Vagina (tissue), 2 donors: ENCODE measurements at regions not wholly inside any gene's neighbourhood (a gene's known extent, or its start where the extent isn't known, plus 50 kb on each side); places are given as distances from the start of the nearest gene placed in this dataset.

Source experiments
- DNase-seq, 2 donors: peaks; one replicate each; pipeline ENCODE4 v3.0.0-alpha.2; 2017; ENCODE audit errors: extremely low spot score in 2 of 2
- H3K27ac ChIP-seq: fragments of 200-600 bp; sonication (generic); one replicate; pipeline ENCODE4 v1.5.1; 2019
- H3K27me3 ChIP-seq: fragments of 200-600 bp; sonication (generic); one replicate; pipeline ENCODE4 v1.5.1; 2019
- H3K36me3 ChIP-seq, 2 donors: fragments of 200-600 bp; sonication (generic); one replicate each; pipeline ENCODE4 v1.5.1; 2017 to 2019
- H3K4me1 ChIP-seq: fragments of 200-600 bp; sonication (generic); one replicate; pipeline ENCODE4 v1.5.1; 2019
- H3K4me3 ChIP-seq, 2 donors: fragments of 200-600 bp; sonication (generic); 1 replicate in 1 of 2; 2 replicates in 1 of 2; pipeline ENCODE4 v1.5.1; 2016 to 2019
- H3K9me3 ChIP-seq: fragments of 200-600 bp; sonication (generic); one replicate; pipeline ENCODE4 v1.5.1; 2019
- POLR2A ChIP-seq, 2 donors: fragments of 450-650 bp; IDR thresholded peaks; one replicate each; pipeline ENCODE4 v1.6.1; 2017; ENCODE audit warnings: antibody characterized with exemption in 2 of 2, mild to moderate bottlenecking in 2 of 2, moderate library complexity in 2 of 2
- POLR2AphosphoS5 ChIP-seq, 2 donors: sonication (generic); formaldehyde crosslinking; IDR thresholded peaks; one replicate each; pipeline ENCODE4 v1.9.0; 2017; ENCODE audit warnings: antibody characterized with exemption in 2 of 2, mild to moderate bottlenecking in 2 of 2, low read depth in 1 of 2; ENCODE audit not compliant: insufficient read depth in 1 of 2
- intact Hi-C: fragments of 100-400 bp; cut with DNase I; formaldehyde crosslinking; loops from one replicate; pipeline ENCODE4 v1.15.1; 2023
- TF ChIP-seq, protein P1 (sequence below), 3 experiments: fragments of 450-650 bp in 2 of 3; fragments of 200-600 bp in 1 of 3; sonication (generic) in 1 of 3; IDR thresholded peaks; one replicate each; pipeline ENCODE4 v1.5.1; 2017 to 2019; ENCODE audit warnings: antibody characterized with exemption in 3 of 3, mild to moderate bottlenecking in 2 of 3, moderate library complexity in 2 of 3

DNA sequence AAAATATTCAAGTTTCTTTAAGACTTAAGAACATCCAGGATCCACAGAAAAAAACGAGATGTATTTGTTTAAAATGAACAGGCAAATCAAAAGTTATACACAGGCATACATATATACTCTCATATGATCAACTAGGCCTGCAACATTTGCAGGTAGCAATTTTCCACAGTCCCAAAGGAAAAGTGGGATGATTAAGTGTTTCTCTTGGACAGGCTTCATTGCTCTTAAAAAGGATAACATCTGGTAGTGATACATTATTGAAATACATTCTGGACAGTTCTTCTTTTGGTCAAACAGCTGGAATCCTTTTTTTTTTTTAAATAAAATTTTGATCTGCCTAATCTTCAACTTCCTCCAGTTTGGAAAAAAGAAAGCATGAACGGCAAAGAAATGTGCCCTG lies 114.8 kb upstream of the TDRD3 start:
- DNase-seq: no peak
- TF ChIP-seq POLR2AphosphoS5 (IDR thresholded peaks at IDR 0.05; ENCODE audit: insufficient read depth in 1 of 2, low read depth in 1 of 2) (no peak), POLR2A (IDR thresholded peaks at IDR 0.05) (no peak)
- TF ChIP-seq, protein P1, sequence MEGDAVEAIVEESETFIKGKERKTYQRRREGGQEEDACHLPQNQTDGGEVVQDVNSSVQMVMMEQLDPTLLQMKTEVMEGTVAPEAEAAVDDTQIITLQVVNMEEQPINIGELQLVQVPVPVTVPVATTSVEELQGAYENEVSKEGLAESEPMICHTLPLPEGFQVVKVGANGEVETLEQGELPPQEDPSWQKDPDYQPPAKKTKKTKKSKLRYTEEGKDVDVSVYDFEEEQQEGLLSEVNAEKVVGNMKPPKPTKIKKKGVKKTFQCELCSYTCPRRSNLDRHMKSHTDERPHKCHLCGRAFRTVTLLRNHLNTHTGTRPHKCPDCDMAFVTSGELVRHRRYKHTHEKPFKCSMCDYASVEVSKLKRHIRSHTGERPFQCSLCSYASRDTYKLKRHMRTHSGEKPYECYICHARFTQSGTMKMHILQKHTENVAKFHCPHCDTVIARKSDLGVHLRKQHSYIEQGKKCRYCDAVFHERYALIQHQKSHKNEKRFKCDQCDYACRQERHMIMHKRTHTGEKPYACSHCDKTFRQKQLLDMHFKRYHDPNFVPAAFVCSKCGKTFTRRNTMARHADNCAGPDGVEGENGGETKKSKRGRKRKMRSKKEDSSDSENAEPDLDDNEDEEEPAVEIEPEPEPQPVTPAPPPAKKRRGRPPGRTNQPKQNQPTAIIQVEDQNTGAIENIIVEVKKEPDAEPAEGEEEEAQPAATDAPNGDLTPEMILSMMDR (IDR thresholded peaks at IDR 0.05): no peak
- Histone ChIP-seq H3K27me3 (no peaks in the 10 kb centered on the region), H3K4me3 (no peak overlapping the region), H3K9me3 (no peaks in the 10 kb centered on the region), H3K4me1 (no peaks in the 10 kb centered on the region), H3K27ac (no peak overlapping the region), H3K36me3 (no peaks in the 10 kb centered on the region)
- intact Hi-C loops: no loop called here

DNA sequence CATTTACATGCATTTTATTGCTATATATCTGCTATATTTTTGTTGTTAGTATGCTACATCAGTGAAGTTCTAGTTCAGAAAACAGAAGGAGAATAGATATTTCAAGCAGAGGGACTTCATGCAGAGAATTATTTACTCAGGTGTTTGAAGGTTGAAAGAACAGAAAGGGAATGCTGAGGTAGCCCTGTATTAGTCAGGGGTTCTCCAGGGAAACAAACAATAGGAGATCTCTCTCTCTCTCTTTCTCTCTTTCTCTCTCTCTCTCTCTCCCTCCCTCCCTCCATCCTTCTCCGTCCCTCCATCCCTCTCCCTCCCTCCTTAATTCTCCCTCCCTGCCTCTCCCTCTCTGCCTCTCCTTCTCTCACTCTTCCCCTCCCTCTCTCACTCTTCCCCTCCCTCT lies 114.3 kb upstream of the TDRD3 start:
- no peaks in the 10 kb centered on the region for H3K36me3 ChIP-seq
- TF ChIP-seq POLR2AphosphoS5 (IDR thresholded peaks at IDR 0.05; ENCODE audit: insufficient read depth in 1 of 2, low read depth in 1 of 2) (no peak), POLR2A (IDR thresholded peaks at IDR 0.05) (no peak)
- TF ChIP-seq, protein P1 (IDR thresholded peaks at IDR 0.05): no peak
- intact Hi-C loops: no loop called here

DNA sequence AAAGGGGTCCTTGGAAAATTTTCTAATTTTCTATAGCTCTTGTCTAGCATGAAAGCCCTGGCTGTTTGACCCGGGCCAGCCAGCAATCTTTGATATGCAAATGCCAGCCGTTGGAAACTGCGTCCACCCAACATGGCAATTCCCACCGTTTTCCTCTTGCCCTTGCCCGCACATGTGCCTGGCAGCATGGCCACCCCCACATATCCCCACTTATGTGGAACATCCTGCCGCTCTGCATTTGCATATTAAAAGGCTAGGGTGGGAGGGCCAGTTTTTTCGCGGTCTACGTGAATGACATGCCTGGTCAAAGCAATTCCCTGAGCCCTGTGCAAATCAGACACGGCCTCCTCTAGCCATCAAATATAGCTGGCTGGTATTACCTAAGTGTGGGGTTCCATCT lies 110.3 kb upstream of the TDRD3 start:
- TF ChIP-seq, protein P1 (IDR thresholded peaks at IDR 0.05): no peak
- TF ChIP-seq POLR2AphosphoS5 (IDR thresholded peaks at IDR 0.05; ENCODE audit: insufficient read depth in 1 of 2, low read depth in 1 of 2) (no peak), POLR2A (IDR thresholded peaks at IDR 0.05) (no peak)
- Histone ChIP-seq H3K4me3 (no peak overlapping the region), H3K36me3 (no peaks in the 10 kb centered on the region), H3K9me3 (no peaks in the 10 kb centered on the region), H3K27ac (no peak overlapping the region), H3K27me3 (no peaks in the 10 kb centered on the region), H3K4me1 (no peaks in the 10 kb centered on the region)
- no peak for DNase-seq
- intact Hi-C loops: no loop called here

More for the DNA sequence above, 114.3 kb upstream of the TDRD3 start:
- DNase-seq: no peak
- H3K4me1 ChIP-seq: no peaks in the 10 kb centered on the region
- H3K27ac ChIP-seq: no peak overlapping the region
- H3K9me3 ChIP-seq: no peaks in the 10 kb centered on the region
- H3K4me3 ChIP-seq: no peak overlapping the region
- H3K27me3 ChIP-seq: no peaks in the 10 kb centered on the region

GRCh38 chr13:60288569-60288968 lies 108.5 kb upstream of the TDRD3 start:
- intact Hi-C loops: no loop called here
- H3K4me3 ChIP-seq: no peak overlapping the region
- no peaks in the 10 kb centered on the region for H3K4me1 ChIP-seq
- no peak overlapping the region for H3K27ac ChIP-seq
- no peaks in the 10 kb centered on the region for H3K27me3 ChIP-seq
- no peak for DNase-seq
- no peaks in the 10 kb centered on the region for H3K36me3 ChIP-seq
- TF ChIP-seq POLR2AphosphoS5 (IDR thresholded peaks at IDR 0.05; ENCODE audit: insufficient read depth in 1 of 2, low read depth in 1 of 2) (no peak), POLR2A (IDR thresholded peaks at IDR 0.05) (no peak)
- TF ChIP-seq, protein P1 (IDR thresholded peaks at IDR 0.05): no peak
- H3K9me3 ChIP-seq: no peaks in the 10 kb centered on the region

GRCh38 chr13:60303166-60303565 lies 93.9 kb upstream of the TDRD3 start:
- H3K9me3 ChIP-seq: no peaks in the 10 kb centered on the region
- H3K27ac ChIP-seq: no peak overlapping the region
- no peak for DNase-seq
- TF ChIP-seq, protein P1 (IDR thresholded peaks at IDR 0.05): no peak
- TF ChIP-seq POLR2A (IDR thresholded peaks at IDR 0.05): no peak
- no peak for TF ChIP-seq POLR2AphosphoS5 (IDR thresholded peaks at IDR 0.05; ENCODE audit: insufficient read depth in 1 of 2, low read depth in 1 of 2)
- H3K4me1 ChIP-seq: no peaks in the 10 kb centered on the region
- H3K36me3 ChIP-seq: no peaks in the 10 kb centered on the region
- H3K4me3 ChIP-seq: no peak overlapping the region
- intact Hi-C loops: no loop called here
- H3K27me3 ChIP-seq: no peaks in the 10 kb centered on the region
